GM19023 (cell line): ENCODE measurements at regions not wholly inside any gene's neighbourhood (a gene's known extent, or its start where the extent isn't known, plus 50 kb on each side); places are given as distances from the start of the nearest gene placed in this dataset.

Experiments used
- ATAC-seq: cut with Tn5 transposase; IDR thresholded peaks from one replicate; pipeline ENCODE4 v1.9.1; 2021; ENCODE audit warnings: mild to moderate bottlenecking, moderate library complexity; ENCODE audit not compliant: unreplicated experiment

DNA sequence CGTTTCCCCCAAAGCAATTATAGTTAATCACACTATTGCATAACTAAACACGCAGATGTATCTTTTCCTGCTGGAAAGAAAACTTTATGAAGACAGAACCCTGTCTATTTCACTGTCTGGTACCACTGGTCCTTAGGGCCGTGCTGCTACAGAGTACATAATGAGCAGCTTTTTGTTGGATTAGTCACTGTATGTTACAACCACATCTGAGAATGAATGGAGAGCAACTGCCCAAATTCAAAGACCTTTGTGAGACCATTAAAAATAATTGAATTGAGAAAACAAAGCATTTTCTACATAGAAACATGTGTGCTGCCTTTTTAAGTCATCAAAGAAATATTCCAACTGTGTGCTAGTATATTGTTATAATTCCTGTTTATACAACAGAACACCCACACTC, 111.3 kb upstream of the SORCS1 start:
- ATAC-seq: no peak

- ATAC-seq: no peak
These were observed 105.1 kb upstream of the SORCS1 start for GRCh38 chr10:107269626-107270025.

DNA sequence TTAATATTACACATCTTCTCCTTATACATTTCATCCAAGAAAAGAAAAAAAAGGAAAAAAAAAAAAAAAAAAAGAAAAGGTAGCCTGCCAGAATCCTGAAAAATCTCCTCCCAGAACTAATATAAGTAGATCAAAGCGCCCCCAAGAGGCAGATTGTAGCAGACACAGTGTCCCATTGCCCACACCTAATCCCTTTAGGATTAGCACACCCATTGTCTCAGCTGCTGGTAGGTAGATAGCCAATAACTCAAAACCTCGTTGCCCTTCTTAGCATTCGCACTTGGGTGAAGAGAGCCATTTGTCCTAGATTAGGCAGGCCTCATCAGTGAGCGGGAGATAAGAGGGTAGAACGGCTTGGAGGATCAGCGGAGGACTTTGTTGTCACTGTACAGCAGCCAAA, 100.2 kb upstream of the SORCS1 start:
- no peak for ATAC-seq

GRCh38 chr10:107244122-107244521, 79.6 kb upstream of the SORCS1 start:
- no peak for ATAC-seq

GRCh38 chr10:107238275-107238674, 73.8 kb upstream of the SORCS1 start:
- no peak for ATAC-seq

DNA sequence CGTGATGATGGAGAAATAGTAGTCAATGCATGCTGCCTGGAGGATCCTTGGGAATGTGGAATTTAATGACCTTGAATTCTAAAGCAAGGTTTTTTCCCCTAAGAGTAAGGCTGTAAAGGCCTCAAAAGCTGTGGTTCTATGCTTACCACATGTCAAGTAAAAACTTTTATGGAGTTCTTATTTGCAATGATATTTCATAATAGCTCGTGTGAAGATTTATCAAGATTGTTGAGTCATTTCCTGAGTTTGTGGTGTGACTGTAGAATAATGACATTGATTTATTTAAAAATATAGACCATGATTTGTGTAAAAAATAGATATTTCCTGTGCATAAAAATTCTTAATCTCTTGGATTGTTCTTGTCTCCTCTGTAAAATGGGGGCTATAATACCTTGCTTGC, 67.5 kb upstream of the SORCS1 start:
- ATAC-seq: no peak

- ATAC-seq: no peak
These were observed 66.4 kb upstream of the SORCS1 start for GRCh38 chr10:107230887-107231286.

- no peak for ATAC-seq
These were observed 51.2 kb upstream of the SORCS1 start for GRCh38 chr10:107215681-107216080.
